ENCODE measurements at regions not wholly inside any gene's neighbourhood (a gene's known extent, or its start where the extent isn't known, plus 50 kb on each side); places are given as distances from the start of the nearest gene placed in this dataset.
"Not testable (repeated sequence)": the region's sequence is repeated elsewhere in the genome, so short reads cannot be mapped to it uniquely, and the experiment has no call there.

GRCh38 chr10:2881720-2882620 lies 185.4 kb upstream of the PFKP start:
- 0 out of 2 replicates have a peak, but pooled peaks cover 6% of the 10 kb centered on the region for H3K4me1 Mint-ChIP-seq
- H3K4me3 Mint-ChIP-seq: no peak overlapping the region
- no peaks in the 10 kb centered on the region for H3K36me3 Mint-ChIP-seq
- H3K9me3 Mint-ChIP-seq: peaks cover 7% of the 10 kb centered on the region; the same call in 1 of the 2 replicates
- ATAC-seq (no peak), DNase-seq (ENCODE audit: low spot score) (no peak)
- TF ChIP-seq, protein P1, sequence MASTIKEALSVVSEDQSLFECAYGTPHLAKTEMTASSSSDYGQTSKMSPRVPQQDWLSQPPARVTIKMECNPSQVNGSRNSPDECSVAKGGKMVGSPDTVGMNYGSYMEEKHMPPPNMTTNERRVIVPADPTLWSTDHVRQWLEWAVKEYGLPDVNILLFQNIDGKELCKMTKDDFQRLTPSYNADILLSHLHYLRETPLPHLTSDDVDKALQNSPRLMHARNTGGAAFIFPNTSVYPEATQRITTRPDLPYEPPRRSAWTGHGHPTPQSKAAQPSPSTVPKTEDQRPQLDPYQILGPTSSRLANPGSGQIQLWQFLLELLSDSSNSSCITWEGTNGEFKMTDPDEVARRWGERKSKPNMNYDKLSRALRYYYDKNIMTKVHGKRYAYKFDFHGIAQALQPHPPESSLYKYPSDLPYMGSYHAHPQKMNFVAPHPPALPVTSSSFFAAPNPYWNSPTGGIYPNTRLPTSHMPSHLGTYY (CRISPR knock-in tag; IDR thresholded peaks at IDR 0.05): no peak
- TF ChIP-seq SP1 (CRISPR knock-in tag; conservative IDR thresholded peaks at IDR 0.05) (no peak), ATF1 (CRISPR knock-in tag; IDR thresholded peaks at IDR 0.05) (no peak), MYBL2 (CRISPR knock-in tag; IDR thresholded peaks at IDR 0.05) (no peak), ETV6 (CRISPR knock-in tag; IDR thresholded peaks at IDR 0.05) (no peak), PRDM15 (CRISPR knock-in tag; IDR thresholded peaks at IDR 0.05) (no peak), SOX15 (CRISPR knock-in tag; IDR thresholded peaks at IDR 0.05) (no peak), CDX4 (CRISPR knock-in tag; IDR thresholded peaks at IDR 0.05; ENCODE audit: borderline replicate concordance) (no peak), CREM (CRISPR knock-in tag; IDR thresholded peaks at IDR 0.05) (no peak), ZNF396 (CRISPR knock-in tag; IDR thresholded peaks at IDR 0.05; ENCODE audit: borderline replicate concordance) (no peak), SMAD4 (CRISPR knock-in tag; IDR thresholded peaks at IDR 0.05) (no peak), AR (CRISPR knock-in tag; IDR thresholded peaks at IDR 0.05) (no peak), ZNF425 (CRISPR knock-in tag; conservative IDR thresholded peaks at IDR 0.05) (no peak)
- ChIA-PET POLR2A (no interaction called here), CTCF (no interaction called here)
- no peaks in the 10 kb centered on the region; the same call in 1 of the 2 replicates for H3K27me3 Mint-ChIP-seq (ENCODE audit: low read depth)
- H3K27ac Mint-ChIP-seq: no peak overlapping the region

GRCh38 chr10:2880050-2880449 lies 187.3 kb upstream of the PFKP start:
- ATAC-seq, H3K4me3 Mint-ChIP-seq, H3K4me1 Mint-ChIP-seq: not testable (repeated sequence)

More at GRCh38 chr10:2880050-2880449, 187.3 kb upstream of the PFKP start:
- H3K9me3 Mint-ChIP-seq; POLR2A ChIA-PET; H3K36me3 Mint-ChIP-seq; H3K27me3 Mint-ChIP-seq (ENCODE audit: low read depth); CTCF ChIA-PET; DNase-seq (ENCODE audit: low spot score); H3K27ac Mint-ChIP-seq: not testable (repeated sequence)
